ENCODE measurements at regions not wholly inside any gene's neighbourhood (a gene's known extent, or its start where the extent isn't known, plus 50 kb on each side); places are given as distances from the start of the nearest gene placed in this dataset.
"Not testable (repeated sequence)": the region's sequence is repeated elsewhere in the genome, so short reads cannot be mapped to it uniquely, and the experiment has no call there.

- no peak for DNase-seq
Observed at GRCh38 chr3:174547801-174548435, 311.2 kb upstream of the NAALADL2 start.

- no peak for DNase-seq
Observed at GRCh38 chr3:174548841-174549623, 310.1 kb upstream of the NAALADL2 start.

- DNase-seq: no peak
Observed at GRCh38 chr3:174581558-174581957, 277.6 kb upstream of the NAALADL2 start.

- DNase-seq: no peak
Observed at GRCh38 chr3:174583396-174583795, 275.7 kb upstream of the NAALADL2 start.

- DNase-seq: not testable (repeated sequence)
Observed at GRCh38 chr3:174587137-174587536, 272.0 kb upstream of the NAALADL2 start.

GRCh38 chr3:174596447-174596982, 262.6 kb upstream of the NAALADL2 start:
- DNase-seq: no peak

GRCh38 chr3:174598885-174599439, 260.2 kb upstream of the NAALADL2 start:
- no peak for DNase-seq

GRCh38 chr3:174613173-174613572, 246.0 kb upstream of the NAALADL2 start:
- no peak for DNase-seq

GRCh38 chr3:174614036-174614435, 245.1 kb upstream of the NAALADL2 start:
- DNase-seq: no peak

GRCh38 chr3:174618368-174619080, 240.6 kb upstream of the NAALADL2 start:
- DNase-seq: no peak

- DNase-seq: no peak
Observed at GRCh38 chr3:174619239-174619638, 239.9 kb upstream of the NAALADL2 start.

GRCh38 chr3:174620138-174620537, 239.0 kb upstream of the NAALADL2 start:
- DNase-seq: no peak

GRCh38 chr3:174620855-174621472, 238.2 kb upstream of the NAALADL2 start:
- DNase-seq: no peak

GRCh38 chr3:174633342-174633741, 225.8 kb upstream of the NAALADL2 start:
- DNase-seq: no peak

- no peak for DNase-seq
Observed at GRCh38 chr3:174636451-174636850, 222.7 kb upstream of the NAALADL2 start.

- DNase-seq: no peak
Observed at GRCh38 chr3:174639406-174639805, 219.7 kb upstream of the NAALADL2 start.

GRCh38 chr3:174639970-174640369, 219.2 kb upstream of the NAALADL2 start:
- DNase-seq: no peak

- no peak for DNase-seq
Observed at GRCh38 chr3:174640932-174641331, 218.2 kb upstream of the NAALADL2 start.

GRCh38 chr3:174644287-174644686, 214.8 kb upstream of the NAALADL2 start:
- no peak for DNase-seq

- DNase-seq: no peak
Observed at GRCh38 chr3:174651951-174652350, 207.2 kb upstream of the NAALADL2 start.

- no peak for DNase-seq
Observed at GRCh38 chr3:174659511-174659910, 199.6 kb upstream of the NAALADL2 start.

- no peak for DNase-seq
Observed at GRCh38 chr3:174662653-174663052, 196.5 kb upstream of the NAALADL2 start.

- DNase-seq: no peak
Observed at GRCh38 chr3:174667386-174667785, 191.7 kb upstream of the NAALADL2 start.

All from stimulated activated CD4-positive, alpha-beta T cell treated with anti-CD3 and anti-CD28 coated beads, Interleukin-4, amount 100 ng/mL, for 24 hours (primary cell).